Calu3 (cell line): ENCODE measurements at regions not wholly inside any gene's neighbourhood (a gene's known extent, or its start where the extent isn't known, plus 50 kb on each side); places are given as distances from the start of the nearest gene placed in this dataset.

Source experiments
- BruUV-seq: library from RNA; stranded (reverse); fragments of 400-500 nt; replicated peaks from 2 replicates; lab custom pipeline; 2021; lab: Mats Ljungman, UMichigan
- CTCF ChIA-PET: fragments of 300-600 bp; sonication (Branson Sonifier 250); formaldehyde crosslinking; loops from one replicate; lab custom pipeline; 2022; ENCODE audit warnings: antibody characterized with exemption; lab: Charles Lee
- DNase-seq: peaks from one replicate; pipeline ENCODE4 v3.0.0; 2022
- H3K27ac Mint-ChIP-seq: one replicate; pipeline ENCODE4 v1.8.0; 2022; ENCODE audit warnings: mixed read lengths; ENCODE audit not compliant: unreplicated experiment
- H3K27me3 Mint-ChIP-seq: one replicate; pipeline ENCODE4 v1.8.0; 2022; ENCODE audit warnings: mixed read lengths; ENCODE audit not compliant: unreplicated experiment
- H3K36me3 Mint-ChIP-seq: one replicate; pipeline ENCODE4 v1.8.0; 2022; ENCODE audit warnings: mild to moderate bottlenecking, moderate library complexity, mixed read lengths; ENCODE audit not compliant: insufficient read depth, unreplicated experiment
- H3K4me1 Mint-ChIP-seq: one replicate; pipeline ENCODE4 v1.8.0; 2022; ENCODE audit warnings: mild to moderate bottlenecking, low read depth, mixed read lengths; ENCODE audit not compliant: unreplicated experiment
- H3K4me3 Mint-ChIP-seq: one replicate; pipeline ENCODE4 v1.8.0; 2022; ENCODE audit warnings: mild to moderate bottlenecking, low read depth, moderate library complexity, mixed read lengths; ENCODE audit not compliant: unreplicated experiment
- H3K9me3 Mint-ChIP-seq: one replicate; pipeline ENCODE4 v1.8.0; 2022; ENCODE audit warnings: low read depth, mixed read lengths; ENCODE audit not compliant: unreplicated experiment
- intact Hi-C: fragments of 100-400 bp; cut with micrococcal nuclease; formaldehyde crosslinking; loops from one replicate; pipeline ENCODE4 v1.10.0; 2022; ENCODE audit not compliant: unreplicated experiment
- TF ChIP-seq, protein P1 (sequence below): fragments of 200-600 bp; IDR thresholded peaks from one replicate; pipeline ENCODE4 v1.8.0; 2022; ENCODE audit warnings: antibody characterized with exemption; ENCODE audit not compliant: unreplicated experiment

DNA sequence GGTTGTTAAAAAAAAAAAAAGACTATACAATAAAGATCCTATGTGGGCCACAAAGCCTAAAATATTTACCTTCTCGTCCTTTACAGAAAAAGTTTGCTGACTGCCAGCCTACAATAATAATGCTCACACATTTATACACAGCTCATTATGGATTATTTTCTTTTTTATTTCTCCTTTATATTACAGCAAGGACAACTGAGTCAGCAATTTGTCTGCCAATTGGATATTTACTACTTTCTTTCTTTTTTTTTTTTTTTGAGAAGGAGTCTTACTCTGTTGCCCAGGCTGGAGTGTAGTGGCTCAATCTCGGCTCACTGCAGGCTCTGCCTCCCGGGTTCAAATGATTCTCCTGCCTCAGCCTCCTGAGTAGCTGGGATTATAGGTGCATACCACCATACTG lies 142.2 kb downstream of the EBLN2 start:
- no TSS peak for BruUV-seq
- no peaks in the 10 kb centered on the region for H3K36me3 Mint-ChIP-seq
- no peaks in the 10 kb centered on the region for H3K4me1 Mint-ChIP-seq
- H3K9me3 Mint-ChIP-seq: peaks cover 2% of the 10 kb centered on the region
- intact Hi-C loops: no loop called here
- H3K4me3 Mint-ChIP-seq: no peak overlapping the region
- H3K27ac Mint-ChIP-seq: no peak overlapping the region
- CTCF ChIA-PET: no interaction called here
- TF ChIP-seq, protein P1, sequence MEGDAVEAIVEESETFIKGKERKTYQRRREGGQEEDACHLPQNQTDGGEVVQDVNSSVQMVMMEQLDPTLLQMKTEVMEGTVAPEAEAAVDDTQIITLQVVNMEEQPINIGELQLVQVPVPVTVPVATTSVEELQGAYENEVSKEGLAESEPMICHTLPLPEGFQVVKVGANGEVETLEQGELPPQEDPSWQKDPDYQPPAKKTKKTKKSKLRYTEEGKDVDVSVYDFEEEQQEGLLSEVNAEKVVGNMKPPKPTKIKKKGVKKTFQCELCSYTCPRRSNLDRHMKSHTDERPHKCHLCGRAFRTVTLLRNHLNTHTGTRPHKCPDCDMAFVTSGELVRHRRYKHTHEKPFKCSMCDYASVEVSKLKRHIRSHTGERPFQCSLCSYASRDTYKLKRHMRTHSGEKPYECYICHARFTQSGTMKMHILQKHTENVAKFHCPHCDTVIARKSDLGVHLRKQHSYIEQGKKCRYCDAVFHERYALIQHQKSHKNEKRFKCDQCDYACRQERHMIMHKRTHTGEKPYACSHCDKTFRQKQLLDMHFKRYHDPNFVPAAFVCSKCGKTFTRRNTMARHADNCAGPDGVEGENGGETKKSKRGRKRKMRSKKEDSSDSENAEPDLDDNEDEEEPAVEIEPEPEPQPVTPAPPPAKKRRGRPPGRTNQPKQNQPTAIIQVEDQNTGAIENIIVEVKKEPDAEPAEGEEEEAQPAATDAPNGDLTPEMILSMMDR: no peak
- no peaks in the 10 kb centered on the region for H3K27me3 Mint-ChIP-seq
- no peak for DNase-seq

- intact Hi-C loops: no loop called here
- Mint-ChIP-seq H3K27ac (no peak overlapping the region), H3K4me3 (no peak overlapping the region), H3K27me3 (no peaks in the 10 kb centered on the region), H3K4me1 (no peaks in the 10 kb centered on the region), H3K9me3 (peaks cover 2% of the 10 kb centered on the region), H3K36me3 (no peaks in the 10 kb centered on the region)
- DNase-seq: no peak
- CTCF ChIA-PET: no interaction called here
- TF ChIP-seq, protein P1: no peak
- no TSS peak for BruUV-seq
These were observed 143.4 kb downstream of the EBLN2 start for GRCh38 chr3:73204841-73205240.

- no TSS peak for BruUV-seq
These were observed 144.6 kb downstream of the EBLN2 start for GRCh38 chr3:73206030-73206429.

DNA sequence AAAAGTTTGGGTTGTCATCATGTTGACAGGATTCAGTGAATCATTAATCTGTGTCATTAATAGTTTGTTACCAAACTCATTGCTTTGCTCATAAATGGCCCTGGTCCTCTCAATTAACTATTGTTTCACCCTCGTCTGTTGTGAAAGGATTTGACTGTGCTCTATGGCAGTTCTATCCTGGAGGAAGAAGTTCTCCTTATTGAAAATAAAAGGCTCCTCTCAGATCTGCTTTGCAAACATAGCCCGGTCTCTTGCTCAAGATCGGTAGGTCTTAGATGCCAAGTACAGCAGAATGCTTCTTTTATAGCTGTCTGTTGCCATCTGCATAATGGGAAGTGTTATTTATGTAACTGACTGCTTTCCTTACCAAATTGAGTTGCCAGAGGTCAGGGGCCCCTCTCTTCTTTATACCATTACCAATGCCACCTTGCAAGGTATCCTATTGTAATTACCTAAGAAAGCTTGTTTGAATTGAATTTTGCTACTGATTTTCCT lies 146.5 kb downstream of the EBLN2 start:
- Mint-ChIP-seq H3K9me3 (peaks cover 5% of the 10 kb centered on the region), H3K4me1 (no peaks in the 10 kb centered on the region), H3K36me3 (no peaks in the 10 kb centered on the region), H3K27me3 (no peaks in the 10 kb centered on the region), H3K27ac (no peak overlapping the region), H3K4me3 (no peak overlapping the region)
- no TSS peak for BruUV-seq
- no peak for DNase-seq
- CTCF ChIA-PET: no interaction called here
- TF ChIP-seq, protein P1: no peak
- intact Hi-C loops: no loop called here

More at GRCh38 chr3:73206030-73206429, 144.6 kb downstream of the EBLN2 start:
- H3K27me3 Mint-ChIP-seq: no peaks in the 10 kb centered on the region
- no peaks in the 10 kb centered on the region for H3K36me3 Mint-ChIP-seq
- intact Hi-C loops: no loop called here
- DNase-seq: no peak
- H3K27ac Mint-ChIP-seq: no peak overlapping the region
- no peaks in the 10 kb centered on the region for H3K4me1 Mint-ChIP-seq
- CTCF ChIA-PET: interaction anchor here (0.6 kb wide), 2 partner anchors 19 to 106 kb away, joined by 3 to 5 read pairs; no protein-coding TSS in a partner anchor
- no peak overlapping the region for H3K4me3 Mint-ChIP-seq
- peaks cover 2% of the 10 kb centered on the region for H3K9me3 Mint-ChIP-seq
- TF ChIP-seq, protein P1: no peak
